Natural killer cell treated with Interleukin-12 subunit alpha and Interleukin-12 subunit beta and Interleukin-15 and Interleukin-18, amount 100 ng/mL, for 72 hours (primary cell): ENCODE measurements at regions not wholly inside any gene's neighbourhood (a gene's known extent, or its start where the extent isn't known, plus 50 kb on each side); places are given as distances from the start of the nearest gene placed in this dataset.
A peak's percentile ranks its signal among the peaks of the same experiment; 100 is the strongest.
"Not testable (repeated sequence)": the region's sequence is repeated elsewhere in the genome, so short reads cannot be mapped to it uniquely, and the experiment has no call there.

Experiments
- ATAC-seq, 2 donors: fragments of 150-1000 bp; cut with Tn5 transposase in 1 of 2; sonication (Bioruptor Pico), chemical (Tn5 transposase) in 1 of 2; 2 replicates each; pipeline ENCODE4 v1.10.0; 2021
- DNase-seq: peaks from one replicate; pipeline ENCODE4 v3.0.0; 2022; ENCODE audit warnings: low spot score
- H3K27ac Mint-ChIP-seq, 2 donors: 1 replicate in 1 of 2; 2 replicates in 1 of 2; pipeline ENCODE4 v1.8.0; 2022; ENCODE audit warnings: mixed read lengths in 2 of 2, mild to moderate bottlenecking in 1 of 2, moderate library complexity in 1 of 2
- H3K27me3 Mint-ChIP-seq, 2 donors: 1 replicate in 1 of 2; 2 replicates in 1 of 2; pipeline ENCODE4 v1.8.0; 2022; ENCODE audit warnings: mixed read lengths in 2 of 2
- H3K36me3 Mint-ChIP-seq: one replicate; pipeline ENCODE4 v1.8.0; 2022; ENCODE audit warnings: mixed read lengths
- H3K4me1 Mint-ChIP-seq, 2 donors: 1 replicate in 1 of 2; 2 replicates in 1 of 2; pipeline ENCODE4 v1.8.0; 2022; ENCODE audit warnings: low read depth in 2 of 2, mixed read lengths in 2 of 2, mild to moderate bottlenecking in 1 of 2
- H3K4me3 Mint-ChIP-seq: one replicate; pipeline ENCODE4 v1.8.0; 2022; ENCODE audit warnings: mixed read lengths
- H3K9me3 Mint-ChIP-seq: 2 replicates; pipeline ENCODE4 v1.8.0; 2022; ENCODE audit warnings: mixed read lengths

DNA sequence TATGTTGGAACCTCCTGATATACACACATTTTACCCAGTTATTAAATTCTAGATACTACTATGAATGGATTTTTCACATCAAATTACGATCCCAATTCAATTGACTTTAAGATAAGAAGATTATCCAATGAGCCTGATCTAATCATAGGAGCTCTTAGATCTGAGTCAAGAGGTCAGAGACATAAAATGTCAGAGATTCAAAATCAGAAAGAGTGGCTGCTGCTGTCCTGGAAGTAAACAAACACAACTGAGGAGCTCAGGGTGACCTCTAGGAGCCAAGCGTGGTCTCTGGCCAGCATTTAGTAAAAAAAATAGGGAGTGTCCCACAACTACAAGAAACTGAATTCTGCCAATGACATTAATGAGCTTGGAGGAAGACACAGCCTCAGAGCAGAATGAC, 557.1 kb upstream of the CBLB start:
- Mint-ChIP-seq H3K27ac (peak overlapping the region; percentile 16 to 42), H3K36me3 (peaks cover 14% of the 10 kb centered on the region), H3K9me3 (peaks cover 8% of the 10 kb centered on the region), H3K4me3 (no peak overlapping the region), H3K27me3 (peaks cover 0 to 3% of the 10 kb centered on the region in 2 donors), H3K4me1 (peaks cover 8 to 36% of the 10 kb centered on the region in 2 donors)
- ATAC-seq (no peak), DNase-seq (no peak)

DNA sequence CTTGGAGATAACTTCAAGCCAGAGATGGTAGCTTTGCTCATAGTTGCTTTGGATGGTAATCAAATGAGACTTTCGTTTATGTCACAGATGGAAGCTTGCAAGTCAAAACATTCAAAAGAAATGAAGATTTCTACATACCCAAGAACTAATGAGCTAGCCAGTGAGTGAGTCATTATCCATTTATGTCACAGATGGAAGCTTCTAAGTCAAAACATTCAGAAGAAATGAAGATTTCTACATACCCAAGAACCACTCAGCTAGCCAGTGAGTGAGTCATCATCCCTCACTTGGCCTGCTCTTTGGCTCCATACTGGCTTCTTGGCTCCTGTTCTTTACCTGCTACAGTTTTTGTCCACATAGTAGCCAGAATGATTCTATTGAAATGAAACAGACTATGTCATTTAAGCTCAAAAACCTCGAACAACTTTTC, 559.8 kb upstream of the CBLB start:
- H3K36me3 Mint-ChIP-seq, result peaks cover 11% of the 10 kb centered on the region

DNA sequence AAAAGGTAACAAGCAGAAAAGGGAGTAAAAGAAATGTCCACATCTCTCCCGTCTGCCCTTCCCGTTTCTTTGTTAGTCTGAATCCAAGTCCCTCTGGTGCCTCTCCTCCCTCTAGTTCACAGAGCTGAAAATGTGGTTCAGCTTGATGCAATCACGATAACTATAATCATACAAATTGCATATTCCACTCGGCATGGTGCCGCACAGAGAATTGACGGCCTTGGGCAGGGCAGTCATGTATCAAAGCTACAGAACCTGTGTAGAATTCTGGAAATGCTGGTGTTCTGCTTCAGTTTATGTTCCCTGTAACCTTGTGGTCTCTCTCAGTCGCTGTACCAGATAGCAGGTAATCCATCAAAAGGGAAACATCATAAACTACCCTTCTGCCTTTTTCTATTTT, 562.9 kb upstream of the CBLB start:
- H3K4me1 Mint-ChIP-seq, result peaks cover 14 to 18% of the 10 kb centered on the region in 2 donors
- H3K27me3 Mint-ChIP-seq, result peaks cover 0 to 2% of the 10 kb centered on the region in 2 donors
- H3K9me3 Mint-ChIP-seq, result peaks cover 5% of the 10 kb centered on the region
- no peak overlapping the region for H3K27ac Mint-ChIP-seq
- no peak for DNase-seq
- no peak overlapping the region for H3K4me3 Mint-ChIP-seq
- no peak for ATAC-seq
- peaks cover 11% of the 10 kb centered on the region for H3K36me3 Mint-ChIP-seq

More for the DNA sequence above, 559.8 kb upstream of the CBLB start:
- H3K27me3 Mint-ChIP-seq, result peaks cover 0 to 3% of the 10 kb centered on the region in 2 donors
- H3K9me3 Mint-ChIP-seq, result peaks cover 5% of the 10 kb centered on the region
- peak overlapping the region in 1 of 2 donors; percentile 53 for H3K27ac Mint-ChIP-seq
- no peak overlapping the region for H3K4me3 Mint-ChIP-seq
- peaks cover 8 to 35% of the 10 kb centered on the region in 2 donors for H3K4me1 Mint-ChIP-seq
- ATAC-seq (peak; percentile 83 to 89), DNase-seq (no peak)

DNA sequence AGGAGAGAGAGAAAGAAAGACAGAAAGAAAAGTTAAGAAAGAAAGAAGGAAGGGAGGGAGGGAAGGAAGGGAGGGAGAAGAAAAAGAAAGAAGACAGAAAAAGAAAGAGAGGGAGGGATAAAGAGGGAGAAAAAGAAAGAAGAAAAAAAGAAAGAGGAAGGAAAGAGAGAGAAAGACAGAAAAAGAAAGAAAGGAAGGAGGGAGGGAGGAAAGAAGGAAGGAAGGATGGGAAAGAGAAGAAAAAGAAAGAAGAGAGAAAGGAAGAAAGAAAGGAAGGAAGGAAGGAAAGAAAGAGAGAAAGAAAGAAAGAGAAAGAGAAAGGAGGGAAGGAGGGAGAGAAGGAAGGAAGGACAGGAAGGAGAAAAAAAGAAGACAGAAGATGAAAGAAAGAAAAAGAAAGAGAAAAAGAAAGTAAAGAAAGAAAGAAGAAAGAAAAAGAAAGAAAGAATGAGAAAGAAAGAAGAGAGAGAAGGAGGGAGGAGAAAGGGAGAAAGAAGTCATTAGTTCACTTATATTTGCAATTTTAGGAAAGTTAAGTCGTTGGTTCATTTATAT, 567.2 kb upstream of the CBLB start:
- H3K27me3 Mint-ChIP-seq, result peaks cover 0 to 2% of the 10 kb centered on the region in 2 donors
- H3K9me3 Mint-ChIP-seq, result no peaks in the 10 kb centered on the region
- H3K4me3 Mint-ChIP-seq, result peak overlapping the region; percentile 22
- peak overlapping the region in 1 of 2 donors; percentile 17 for H3K27ac Mint-ChIP-seq
- ATAC-seq, result no peak
- no peaks in the 10 kb centered on the region for H3K36me3 Mint-ChIP-seq
- no peak for DNase-seq
- peaks cover 9 to 10% of the 10 kb centered on the region in 2 donors for H3K4me1 Mint-ChIP-seq

DNA sequence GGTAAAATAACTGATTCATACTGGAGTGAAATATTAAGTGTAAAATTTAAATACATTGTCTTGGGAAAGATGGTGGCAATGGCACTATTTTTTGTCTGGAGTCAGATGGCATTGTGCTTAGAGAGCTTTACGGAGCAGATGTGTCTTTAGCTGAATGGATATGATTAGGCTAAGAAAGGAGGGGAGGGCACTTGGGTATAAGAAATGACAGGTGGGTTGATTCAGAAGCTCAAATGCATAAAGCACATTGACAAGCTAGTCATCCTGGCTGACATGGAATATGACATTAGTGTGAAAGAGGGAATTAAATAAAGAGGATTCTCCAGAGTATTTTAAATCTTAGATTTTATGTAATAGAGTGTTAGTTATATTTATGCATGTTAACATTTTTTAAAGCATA, 570.1 kb upstream of the CBLB start:
- Mint-ChIP-seq H3K4me1 (peaks cover 9 to 10% of the 10 kb centered on the region in 2 donors), H3K27ac (no peak overlapping the region), H3K36me3 (no peaks in the 10 kb centered on the region), H3K9me3 (no peaks in the 10 kb centered on the region), H3K4me3 (no peak overlapping the region), H3K27me3 (peaks cover 0 to 4% of the 10 kb centered on the region in 2 donors)
- ATAC-seq (no peak), DNase-seq (no peak)

DNA sequence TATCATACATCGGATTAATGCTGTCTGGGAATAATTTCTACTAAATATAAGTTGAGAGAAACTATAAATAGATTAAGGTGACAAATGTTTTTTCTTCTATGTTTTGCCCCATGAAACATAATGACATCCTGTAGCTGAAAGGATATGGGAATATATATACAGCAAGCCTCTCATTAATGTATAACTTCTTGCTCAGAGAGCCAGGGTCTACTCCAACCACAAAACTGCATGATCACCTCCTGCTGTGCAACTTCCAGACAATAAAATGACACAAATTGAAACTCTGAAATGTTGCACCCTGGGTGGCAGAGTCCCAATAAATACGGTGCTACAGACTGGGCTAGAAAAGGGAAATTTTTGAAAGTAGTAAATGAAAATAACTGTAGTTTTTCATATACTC, 571.9 kb upstream of the CBLB start:
- Mint-ChIP-seq H3K4me3 (no peak overlapping the region), H3K9me3 (no peaks in the 10 kb centered on the region), H3K27ac (no peak overlapping the region), H3K36me3 (no peaks in the 10 kb centered on the region), H3K4me1 (peaks cover 4 to 6% of the 10 kb centered on the region in 2 donors), H3K27me3 (peaks cover 0 to 2% of the 10 kb centered on the region in 2 donors)
- ATAC-seq, result no peak
- no peak for DNase-seq

DNA sequence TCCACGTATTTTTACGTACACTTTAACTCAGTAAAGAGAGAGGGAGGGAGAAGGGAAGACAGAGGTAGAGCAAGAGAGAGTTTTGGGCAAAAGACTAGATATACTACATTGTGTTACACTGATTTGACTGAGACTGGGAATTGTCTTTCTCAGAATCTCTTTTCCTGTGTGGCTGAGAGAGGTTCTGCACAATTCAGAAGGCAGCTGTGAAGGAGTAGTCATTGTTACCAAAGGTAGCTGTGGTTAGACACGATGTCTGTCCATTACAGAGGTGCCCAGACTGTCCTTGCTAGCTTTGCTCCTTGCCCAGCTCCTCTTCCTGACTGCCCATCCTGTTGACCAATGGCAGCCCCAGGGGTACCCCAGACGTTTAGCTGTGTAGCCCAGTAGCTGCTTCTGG, 577.5 kb upstream of the CBLB start:
- Mint-ChIP-seq H3K36me3 (peaks cover 9% of the 10 kb centered on the region), H3K9me3 (peaks cover 8% of the 10 kb centered on the region), H3K27me3 (peaks cover 0 to 2% of the 10 kb centered on the region in 2 donors), H3K4me1 (no peaks in the 10 kb centered on the region), H3K27ac (no peak overlapping the region), H3K4me3 (no peak overlapping the region)
- ATAC-seq (no peak), DNase-seq (no peak)

DNA sequence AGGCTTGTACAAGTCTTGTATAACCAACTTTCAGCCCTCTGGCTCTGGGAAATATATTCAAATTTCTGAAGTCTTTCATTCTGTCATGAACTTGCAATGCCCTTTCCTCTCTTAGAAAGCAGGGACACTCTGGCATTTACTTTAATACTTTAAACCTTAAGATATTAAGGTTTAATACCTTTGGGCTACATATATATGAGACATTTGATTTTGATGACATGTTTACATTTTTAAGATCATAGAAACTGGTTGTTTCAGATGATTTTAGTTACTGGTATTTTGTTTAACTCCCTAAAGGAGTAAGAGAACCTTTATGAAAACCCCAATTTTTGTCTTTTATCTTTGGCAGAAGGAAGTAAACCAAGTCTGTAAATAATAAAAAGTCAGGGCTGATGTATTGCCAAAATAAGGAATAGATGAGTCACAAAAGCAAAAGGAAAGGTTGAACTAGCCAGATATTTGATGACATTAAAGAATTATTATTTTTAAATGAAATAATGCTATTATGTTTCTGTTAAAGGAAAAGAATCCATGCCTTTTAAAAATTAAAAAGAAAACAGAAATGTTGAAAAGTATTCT, 579.0 kb upstream of the CBLB start:
- H3K9me3 Mint-ChIP-seq, result peaks cover 8% of the 10 kb centered on the region
- ATAC-seq, result no peak

DNA sequence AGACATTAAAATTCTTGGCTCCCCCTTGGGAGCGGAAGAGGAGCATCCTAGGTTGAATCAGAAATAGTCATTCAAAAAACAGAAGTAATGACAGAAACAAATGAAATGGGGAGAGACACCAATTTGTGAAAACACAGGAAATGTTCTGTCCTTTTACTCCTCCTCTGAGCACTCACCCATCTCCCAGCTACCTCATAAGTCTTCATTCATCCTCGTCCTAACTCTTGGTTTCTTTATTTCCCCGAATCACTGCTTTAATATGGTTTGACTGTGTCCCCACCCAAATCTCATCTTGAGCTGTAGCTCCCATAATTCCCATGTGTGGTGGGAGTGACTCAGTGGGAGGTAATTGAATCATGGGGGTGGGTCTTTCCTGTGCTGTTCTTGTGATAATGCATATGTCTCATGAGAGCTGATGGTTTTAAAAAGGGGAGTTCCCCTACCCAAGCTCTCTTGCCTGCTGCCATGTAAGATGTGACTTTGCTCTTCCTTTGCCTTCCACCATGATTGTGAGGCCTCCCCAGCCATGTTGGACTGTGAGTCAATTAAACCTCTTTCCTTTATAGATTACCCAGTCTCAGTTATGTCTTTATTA, 579.7 kb upstream of the CBLB start:
- H3K27me3 Mint-ChIP-seq, H3K36me3 Mint-ChIP-seq, H3K9me3 Mint-ChIP-seq, ATAC-seq, H3K4me1 Mint-ChIP-seq, H3K27ac Mint-ChIP-seq, H3K4me3 Mint-ChIP-seq, DNase-seq: not testable (repeated sequence)

More for the DNA sequence above, 579.0 kb upstream of the CBLB start:
- Mint-ChIP-seq H3K4me3 (no peak overlapping the region), H3K4me1 (no peaks in the 10 kb centered on the region), H3K27ac (no peak overlapping the region), H3K27me3 (no peaks in the 10 kb centered on the region), H3K36me3 (peaks cover 9% of the 10 kb centered on the region)
- DNase-seq, result no peak

DNA sequence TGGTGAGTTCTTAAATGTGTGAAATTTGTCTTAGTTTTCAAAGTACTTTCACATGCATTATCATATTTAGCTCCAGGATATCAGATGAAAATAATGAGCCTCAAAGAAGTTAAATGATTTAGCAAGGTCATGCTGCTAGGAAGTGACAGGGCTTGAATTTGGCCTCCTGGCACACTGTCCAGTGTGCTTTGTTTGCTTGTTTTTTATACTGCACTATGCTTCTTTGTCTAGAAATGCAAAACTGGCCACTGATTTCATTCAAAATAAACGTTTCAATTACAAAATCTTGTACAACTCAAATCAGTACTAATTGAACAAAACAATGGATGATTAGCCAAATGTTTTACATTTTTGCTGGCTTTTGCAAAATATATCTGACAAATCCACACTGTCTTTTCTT, 583.3 kb upstream of the CBLB start:
- Mint-ChIP-seq H3K36me3 (peaks cover 9% of the 10 kb centered on the region), H3K27ac (no peak overlapping the region), H3K9me3 (peaks cover 8% of the 10 kb centered on the region), H3K4me3 (no peak overlapping the region), H3K4me1 (peaks cover 0 to 6% of the 10 kb centered on the region in 2 donors), H3K27me3 (no peaks in the 10 kb centered on the region)
- DNase-seq (no peak), ATAC-seq (no peak)

DNA sequence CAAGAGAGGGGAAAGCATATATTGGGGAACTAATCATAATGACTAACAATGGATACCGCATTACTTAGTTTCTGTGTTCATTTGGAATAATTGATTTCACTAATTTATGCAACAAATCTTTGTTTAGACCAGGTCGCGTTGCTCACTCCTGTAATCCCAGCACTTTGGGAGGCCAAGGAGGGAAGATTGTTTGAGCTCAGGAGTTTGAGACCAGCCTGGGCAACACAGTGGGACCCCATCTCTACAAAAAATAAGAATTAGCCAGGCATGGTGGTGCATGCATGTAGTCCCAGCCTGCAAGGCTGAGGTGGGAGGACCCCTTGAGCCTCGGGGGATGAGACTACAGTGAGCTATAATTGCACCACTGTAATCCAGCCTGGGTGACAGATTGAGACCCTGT, 585.7 kb upstream of the CBLB start:
- no peak overlapping the region for H3K27ac Mint-ChIP-seq
- no peaks in the 10 kb centered on the region for H3K27me3 Mint-ChIP-seq
- DNase-seq, result no peak
- no peak for ATAC-seq
- H3K36me3 Mint-ChIP-seq, result no peaks in the 10 kb centered on the region
- no peaks in the 10 kb centered on the region for H3K9me3 Mint-ChIP-seq
- no peak overlapping the region for H3K4me3 Mint-ChIP-seq
- peaks cover 4 to 20% of the 10 kb centered on the region in 2 donors for H3K4me1 Mint-ChIP-seq

DNA sequence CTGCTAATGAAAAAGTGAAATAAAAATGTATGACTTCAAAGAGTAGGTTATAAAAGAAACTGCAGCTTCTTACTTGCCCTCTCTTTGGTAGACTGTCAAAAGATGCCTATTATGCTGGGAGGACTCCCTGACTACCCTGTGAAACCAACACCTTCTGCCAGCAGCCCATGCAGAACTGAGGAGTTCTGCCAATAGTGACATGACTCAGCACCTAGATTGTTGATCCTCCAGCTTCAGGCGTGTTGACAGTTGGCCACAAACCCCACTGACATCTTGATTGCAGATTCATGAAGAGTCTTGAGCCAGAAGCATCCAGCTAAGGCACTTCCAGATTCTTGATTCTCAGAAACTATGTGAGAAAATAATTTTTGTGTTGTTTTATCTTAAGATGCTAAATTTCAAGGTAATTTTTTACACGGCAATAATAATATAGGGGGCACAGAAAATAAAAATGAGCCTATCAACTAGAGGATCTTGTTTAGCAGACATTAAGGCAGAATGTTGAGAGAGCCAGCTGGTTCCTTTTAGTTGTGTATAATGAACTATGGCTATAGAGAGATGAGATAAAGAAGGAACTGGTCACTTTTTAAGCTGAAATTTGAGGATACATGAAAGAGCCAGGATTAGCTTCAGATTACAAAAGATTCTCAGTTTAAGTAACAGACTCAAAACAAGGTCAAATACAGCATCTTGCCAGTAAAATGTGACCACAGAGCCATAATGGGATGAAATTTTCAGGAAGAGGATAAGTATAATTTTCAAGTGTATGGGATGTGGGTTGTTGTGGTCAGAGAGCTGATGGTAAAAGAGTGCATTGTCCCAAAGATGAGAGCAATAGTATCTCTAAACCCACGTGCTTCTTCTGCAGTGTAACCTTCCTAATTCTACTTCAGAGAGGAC, 588.7 kb upstream of the CBLB start:
- Mint-ChIP-seq H3K27me3 (no peaks in the 10 kb centered on the region), H3K36me3 (no peaks in the 10 kb centered on the region), H3K4me3 (peak overlapping the region; percentile 17), H3K27ac (peak overlapping the region in 1 of 2 donors; percentile 11), H3K9me3 (peaks cover 4% of the 10 kb centered on the region), H3K4me1 (peaks cover 4 to 20% of the 10 kb centered on the region in 2 donors)
- ATAC-seq, result peak; percentile 75 to 93
- DNase-seq, result no peak

DNA sequence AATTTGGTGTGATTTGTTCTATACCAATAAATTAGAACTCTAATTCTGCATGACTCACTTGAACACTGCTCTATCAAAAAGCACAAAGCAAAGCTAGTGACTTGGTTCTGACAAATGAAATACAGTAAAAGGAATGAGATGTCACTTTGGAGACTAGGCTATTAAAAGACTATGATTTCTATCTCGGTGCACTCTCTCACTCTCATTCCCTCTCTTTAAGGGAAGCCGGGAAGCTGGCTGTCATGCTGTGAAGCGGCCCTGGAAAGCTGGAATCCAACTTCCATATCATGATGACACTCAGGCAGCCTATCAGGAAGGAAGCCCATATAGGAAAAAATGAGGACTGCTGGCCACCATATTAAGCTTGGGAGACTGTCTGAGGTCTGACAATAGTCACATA, 590.1 kb upstream of the CBLB start:
- Mint-ChIP-seq H3K36me3 (no peaks in the 10 kb centered on the region), H3K9me3 (peaks cover 4% of the 10 kb centered on the region), H3K27me3 (no peaks in the 10 kb centered on the region), H3K4me1 (peaks cover 4 to 20% of the 10 kb centered on the region in 2 donors), H3K4me3 (no peak overlapping the region), H3K27ac (no peak overlapping the region)
- ATAC-seq (no peak), DNase-seq (no peak)

DNA sequence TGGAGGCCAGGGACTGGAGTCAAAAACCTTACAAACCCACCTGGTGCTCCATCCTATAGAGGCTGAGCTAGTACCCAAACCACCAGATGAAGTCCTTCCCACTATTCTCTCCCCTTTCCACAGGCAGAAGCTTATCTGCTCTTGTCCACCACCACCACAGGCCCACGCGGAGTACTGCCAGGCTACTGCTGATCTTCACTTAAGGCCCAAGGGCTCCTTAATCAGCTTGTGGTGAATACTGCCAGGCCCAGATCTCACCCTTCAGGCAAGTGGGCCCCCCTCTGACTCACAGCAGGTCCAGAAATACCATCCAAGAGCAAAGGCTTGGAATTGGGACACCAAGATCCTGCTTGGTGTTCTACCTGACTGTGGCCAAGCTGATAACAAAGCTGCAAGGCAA, 598.1 kb upstream of the CBLB start:
- Mint-ChIP-seq H3K36me3 (no peaks in the 10 kb centered on the region), H3K9me3 (peaks cover 4% of the 10 kb centered on the region), H3K27ac (no peak overlapping the region), H3K4me3 (no peak overlapping the region), H3K4me1 (no peaks in the 10 kb centered on the region), H3K27me3 (no peaks in the 10 kb centered on the region)
- peak in 1 of 2 donors; percentile 20 for ATAC-seq
- DNase-seq, result no peak
